Kasumi-1 (cell line): ENCODE measurements at regions not wholly inside any gene's neighbourhood (a gene's known extent, or its start where the extent isn't known, plus 50 kb on each side); places are given as distances from the start of the nearest gene placed in this dataset.

Experiments
- DNase-seq, 2 experiments: peaks; one replicate each; lab custom pipeline; 2025; lab: John Stamatoyannopoulos, UW

DNA sequence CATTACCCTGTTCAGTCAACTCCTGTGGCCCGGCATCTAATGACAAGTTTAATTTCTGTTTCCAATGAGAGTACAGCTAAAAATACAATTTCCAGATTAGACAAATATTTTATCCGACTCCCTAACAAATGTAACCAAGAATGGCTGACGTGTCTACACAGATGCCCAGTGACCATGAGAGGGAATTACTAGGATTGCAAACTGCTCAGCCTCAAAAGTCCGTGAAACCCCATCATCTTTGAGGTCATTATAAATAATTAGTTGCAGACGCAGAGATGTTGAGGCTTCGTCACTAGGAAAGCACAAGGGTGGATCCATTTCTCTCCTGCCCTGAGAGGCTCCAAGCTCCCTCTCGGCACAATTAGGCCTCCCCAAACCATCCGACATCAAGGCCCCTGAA, 104.1 kb upstream of the ZNF507 start:
- no peak for DNase-seq

DNA sequence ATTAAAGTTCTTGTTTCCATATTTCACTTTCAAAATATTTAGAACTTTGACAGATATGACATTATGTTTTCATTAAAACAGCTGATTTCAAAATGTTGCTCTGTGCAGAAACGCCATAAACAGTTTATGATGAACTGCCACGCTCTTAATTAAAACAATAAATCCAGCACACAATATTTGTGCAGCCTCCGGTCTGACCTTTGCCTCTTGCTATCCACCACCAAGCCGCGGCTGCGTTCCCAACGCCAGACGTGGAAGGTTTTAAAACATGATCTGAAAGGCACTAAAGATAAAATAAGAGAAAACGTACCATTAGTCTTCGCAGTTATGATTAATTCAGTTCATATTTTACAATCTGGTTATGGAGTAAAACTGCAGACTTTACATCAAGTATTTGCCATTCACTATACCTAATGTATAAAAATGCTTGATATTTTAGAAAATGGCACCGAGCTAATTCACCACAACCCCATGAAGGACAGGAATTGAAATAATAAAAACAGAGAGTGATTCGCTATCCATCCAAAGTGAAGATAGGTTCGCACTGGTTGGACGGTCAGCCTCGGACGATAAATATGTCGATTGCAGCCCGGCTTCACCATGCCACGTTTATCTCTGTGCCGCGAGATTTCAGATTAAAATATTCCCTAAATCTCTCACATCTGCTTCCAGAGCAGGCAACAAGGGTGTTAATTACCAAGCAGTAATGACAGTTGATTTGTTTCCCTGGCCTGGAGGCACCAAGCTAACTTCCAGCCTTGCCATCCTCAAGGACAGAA, 103.3 kb upstream of the ZNF507 start:
- no peak for DNase-seq

DNA sequence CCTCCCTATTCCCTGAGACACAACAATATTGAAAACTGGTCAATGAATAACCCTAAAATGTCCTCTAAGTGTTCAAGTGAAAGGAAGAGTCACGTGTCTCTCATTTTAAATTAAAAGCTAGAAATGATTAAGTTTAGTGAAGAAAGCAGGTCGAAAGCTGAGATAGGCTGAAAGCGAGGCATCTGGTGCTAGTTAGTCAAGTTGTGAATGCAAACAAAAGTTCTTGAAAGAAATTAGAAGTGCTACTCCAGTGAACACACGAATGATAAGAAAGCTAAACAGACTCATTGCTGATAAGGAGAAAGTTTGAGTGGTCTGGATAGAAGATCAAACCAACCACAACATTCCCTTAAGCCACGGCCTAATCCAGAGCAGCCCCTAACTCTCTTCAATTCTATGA, 99.4 kb upstream of the ZNF507 start:
- DNase-seq: no peak

DNA sequence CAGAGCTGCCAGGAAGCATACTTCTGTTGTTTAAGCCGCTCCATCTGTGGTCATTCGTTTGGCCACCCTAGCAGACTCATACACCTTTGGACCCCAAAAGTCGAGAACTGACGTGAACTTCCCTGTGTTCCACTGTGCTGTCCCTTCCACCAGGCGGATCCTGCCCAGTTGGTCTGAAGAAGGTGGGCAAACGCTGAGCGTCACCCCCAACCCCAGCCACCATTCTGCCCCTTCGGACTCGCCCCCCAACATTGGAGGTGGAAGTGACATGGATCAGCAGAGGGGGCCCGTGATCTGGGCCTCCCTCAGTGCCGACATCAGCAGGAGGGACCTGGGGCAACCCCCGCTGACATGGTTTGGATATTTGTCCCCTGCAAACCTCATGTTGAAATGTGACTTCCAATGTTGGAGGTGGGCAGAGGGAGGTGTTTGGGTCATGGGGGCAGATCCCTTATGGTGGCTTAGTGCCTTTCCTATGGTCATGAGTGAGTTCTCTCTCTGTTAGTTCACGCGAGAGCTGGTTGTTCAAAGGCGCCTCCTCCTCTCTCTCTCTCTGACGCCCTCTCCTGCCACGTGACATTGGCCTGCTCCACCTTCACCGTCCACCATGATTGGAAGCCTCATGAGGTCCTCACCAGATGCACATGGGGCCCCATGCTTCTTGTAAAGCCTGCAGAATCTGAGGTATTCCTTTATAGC, 93.6 kb upstream of the ZNF507 start:
- DNase-seq: no peak

DNA sequence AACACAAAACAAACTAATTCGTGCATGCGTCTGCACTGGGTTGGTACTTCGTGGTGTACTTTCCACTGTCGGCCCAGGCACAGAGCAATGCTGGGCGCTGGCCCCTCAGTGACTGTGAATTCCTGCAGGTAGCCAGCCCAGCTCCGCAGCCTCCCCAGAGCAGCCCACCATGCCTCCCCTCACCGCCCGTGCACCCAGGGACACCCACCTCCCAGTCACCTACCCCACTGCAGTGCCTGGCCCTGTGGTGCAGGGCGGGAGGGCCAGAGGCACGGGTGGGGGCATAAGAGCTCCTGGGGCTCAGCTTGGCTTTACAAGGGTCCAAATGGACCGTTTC, 93.1 kb upstream of the ZNF507 start:
- no peak for DNase-seq

DNA sequence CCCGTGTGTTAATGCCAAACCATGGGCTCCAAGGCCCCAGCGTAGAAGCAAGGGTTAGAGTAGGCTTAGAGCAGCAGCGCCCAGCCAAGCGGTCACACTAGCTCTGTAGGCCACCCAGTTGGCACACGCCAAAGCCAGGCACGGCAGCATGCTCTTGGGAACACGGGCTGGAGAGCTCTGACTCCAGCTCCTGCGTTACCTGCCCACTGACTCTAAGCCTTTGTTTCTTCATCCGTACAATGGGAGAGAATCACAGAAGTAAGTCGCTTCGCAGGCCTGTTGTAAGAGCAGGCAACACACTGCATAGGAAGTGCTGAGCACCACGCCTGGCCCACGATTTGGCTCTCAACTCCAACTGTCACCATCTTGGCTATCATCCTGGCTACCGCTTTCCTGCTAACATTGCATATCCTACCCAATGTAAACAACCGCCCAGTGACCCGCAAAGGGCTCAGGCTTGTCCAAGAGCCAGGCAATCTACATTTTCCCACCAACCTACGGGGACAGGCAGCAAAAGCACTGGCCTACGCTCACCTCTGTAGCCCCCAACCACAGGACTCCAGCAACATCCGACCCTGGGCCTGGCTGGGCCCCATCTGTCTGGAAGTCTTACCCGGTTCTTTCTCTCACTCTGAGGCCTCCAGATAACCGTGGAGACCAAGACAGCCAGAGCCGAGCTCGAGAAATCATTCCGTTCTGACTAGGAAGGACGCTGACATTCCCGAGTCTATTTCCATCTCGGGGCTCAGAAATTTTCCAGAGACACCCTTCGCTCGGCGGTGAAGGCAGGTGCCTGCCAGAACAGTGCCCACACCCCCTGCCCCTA, 91.5 kb upstream of the ZNF507 start:
- no peak for DNase-seq

DNA sequence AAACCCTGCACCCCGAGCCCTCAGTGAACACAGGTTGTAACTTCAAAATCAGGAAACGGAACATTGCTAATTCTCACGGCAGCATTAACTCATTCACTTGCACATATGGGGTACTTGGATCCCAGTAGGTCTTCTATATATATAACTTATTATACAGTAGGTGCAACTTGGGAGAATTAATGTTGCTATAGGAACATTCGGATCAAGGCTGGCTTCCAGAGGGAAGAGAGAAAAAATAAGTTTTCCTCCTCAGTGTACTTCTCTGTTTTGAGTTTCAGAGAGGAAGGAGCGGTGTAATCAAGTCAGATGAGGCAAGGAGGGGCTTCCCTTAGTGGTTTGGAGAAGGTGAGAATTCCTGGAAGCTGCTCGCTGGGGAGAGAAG, 90.9 kb upstream of the ZNF507 start:
- no peak for DNase-seq

DNA sequence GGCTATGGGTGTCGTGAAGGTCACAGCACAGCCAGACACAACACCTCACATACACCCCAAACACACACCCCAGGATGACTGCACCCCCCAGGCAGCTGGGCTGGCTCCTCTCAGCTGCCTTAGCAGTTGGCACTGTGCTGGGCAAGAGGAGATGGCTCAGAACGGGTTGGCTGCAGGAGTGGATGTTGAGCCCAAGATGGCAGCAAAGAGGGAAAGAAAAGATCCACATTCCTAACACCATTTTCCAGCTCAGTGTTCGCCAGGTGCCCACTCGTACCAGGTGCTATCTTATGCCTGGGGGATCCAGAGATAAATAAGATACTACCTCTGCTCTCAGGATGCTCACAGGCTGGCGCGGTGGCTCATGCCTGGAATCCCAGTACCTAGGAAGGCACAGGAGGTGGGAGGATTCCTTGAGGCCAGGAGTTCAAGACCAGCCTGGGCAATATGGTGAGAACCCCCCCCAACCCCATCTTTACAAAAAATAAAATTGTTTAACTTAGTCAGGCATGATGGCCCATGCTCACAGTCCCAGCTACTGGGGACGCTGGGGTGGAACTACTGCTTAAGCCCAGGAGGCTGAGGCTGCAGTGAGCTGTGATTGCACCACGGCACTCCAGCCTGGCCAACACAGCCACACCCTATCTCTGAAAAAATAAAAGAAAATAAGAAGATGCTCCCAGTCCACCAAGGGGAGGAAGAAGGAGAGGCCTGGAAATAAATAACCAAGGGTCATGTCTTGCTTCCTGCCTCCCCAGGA, 89.7 kb upstream of the ZNF507 start:
- DNase-seq: no peak

DNA sequence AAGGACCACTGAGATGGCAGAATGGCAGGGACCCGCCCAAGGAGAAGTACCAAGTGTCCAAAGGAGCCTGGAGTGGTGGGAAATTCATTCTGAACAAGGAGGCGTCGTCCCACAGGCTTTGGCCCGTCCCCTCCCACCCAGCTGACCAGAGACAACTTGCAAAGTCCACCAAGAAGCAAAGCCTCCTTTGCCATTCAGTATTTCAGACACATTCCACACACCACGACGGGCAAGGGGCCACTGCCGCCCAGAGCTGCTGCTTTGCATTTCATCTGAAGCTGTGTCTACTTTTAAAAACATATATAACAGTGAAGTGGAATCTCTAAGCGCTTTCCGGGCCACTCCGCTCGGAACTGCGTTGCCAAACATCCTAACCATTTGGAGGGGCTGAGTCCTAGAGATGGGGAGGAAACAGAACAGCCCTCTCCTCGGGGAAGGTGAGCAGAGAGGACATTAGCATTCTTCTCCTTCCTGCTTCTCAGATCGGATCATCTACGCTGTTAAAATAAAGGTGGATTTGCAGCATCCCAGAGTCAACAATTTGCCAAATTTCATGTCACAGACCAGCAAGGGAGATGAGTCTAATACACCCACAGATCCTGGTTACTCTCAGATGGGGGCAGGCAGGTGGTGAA, 89.0 kb upstream of the ZNF507 start:
- no peak for DNase-seq

DNA sequence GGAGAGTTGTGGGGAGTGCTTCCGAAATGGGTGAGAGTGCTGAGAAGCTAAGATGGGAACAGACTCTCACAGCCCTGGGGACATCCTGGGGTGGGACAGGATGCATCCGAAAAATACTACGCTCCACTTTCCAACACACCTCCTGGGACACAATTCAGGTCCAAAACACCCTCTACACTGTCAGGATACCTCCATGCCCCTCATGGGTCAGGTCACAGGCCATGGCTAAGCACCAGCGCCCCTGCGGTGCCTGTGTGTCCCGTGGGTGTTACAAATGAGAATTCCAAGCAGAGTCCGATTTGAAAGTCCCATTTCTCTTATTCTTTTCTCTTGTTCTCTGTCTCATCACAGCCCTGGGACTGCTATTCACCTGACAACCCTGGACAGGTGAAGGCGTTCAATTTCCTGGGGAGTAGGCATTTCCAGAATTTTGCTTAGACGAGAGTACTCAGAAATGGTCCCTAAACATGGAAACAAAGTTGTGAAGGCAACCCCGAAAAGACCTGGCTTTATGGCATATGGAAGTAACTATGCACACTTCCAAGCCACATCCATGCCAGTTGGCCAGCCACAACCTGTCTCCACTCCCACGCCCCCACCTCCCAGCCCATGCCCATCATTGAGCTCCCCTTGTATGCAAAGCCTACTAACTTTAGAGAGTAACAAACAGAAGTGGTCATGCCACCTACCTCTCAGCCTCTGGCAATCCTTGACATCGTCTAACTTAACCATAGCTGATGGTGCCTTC, 87.9 kb upstream of the ZNF507 start:
- no peak for DNase-seq

DNA sequence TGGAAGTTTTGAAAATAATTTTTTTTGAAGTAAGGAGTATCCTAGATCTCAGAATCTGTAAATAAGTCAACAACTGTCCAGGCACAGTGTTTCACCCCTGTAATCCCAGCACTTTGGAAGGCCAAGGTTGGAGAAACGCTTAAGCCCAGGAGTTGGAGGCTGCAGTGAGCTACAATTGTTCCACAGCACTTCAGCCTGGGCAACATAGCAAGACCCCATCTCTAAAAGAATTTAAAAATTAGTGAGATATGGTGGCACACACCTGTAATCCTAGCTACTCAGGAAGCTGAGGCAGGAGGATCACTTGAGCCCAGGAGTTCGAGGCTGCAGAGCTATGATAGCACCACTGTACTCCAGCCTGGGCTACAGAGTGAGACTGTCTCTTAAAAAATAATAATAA, 87.2 kb upstream of the ZNF507 start:
- no peak for DNase-seq

DNA sequence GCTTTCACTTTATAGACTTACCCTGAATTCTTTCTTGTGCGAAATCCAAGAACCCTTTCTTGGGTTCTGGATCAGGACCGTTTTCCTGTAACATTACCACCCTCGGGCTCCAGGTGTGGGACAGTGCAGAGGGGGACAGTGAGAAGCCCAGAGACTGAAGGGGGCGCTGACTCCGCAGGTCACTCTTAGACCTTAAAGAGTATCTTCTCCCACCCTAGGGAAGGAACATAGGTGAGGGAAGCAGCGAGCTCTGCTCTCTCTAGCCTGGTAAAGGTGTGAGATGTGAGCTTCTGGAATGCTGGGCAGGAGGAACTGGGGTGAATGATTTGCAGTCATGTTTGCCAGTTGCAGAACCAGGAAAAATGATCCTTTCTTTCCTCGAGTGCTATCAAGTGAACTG, 80.8 kb upstream of the ZNF507 start:
- no peak for DNase-seq

DNA sequence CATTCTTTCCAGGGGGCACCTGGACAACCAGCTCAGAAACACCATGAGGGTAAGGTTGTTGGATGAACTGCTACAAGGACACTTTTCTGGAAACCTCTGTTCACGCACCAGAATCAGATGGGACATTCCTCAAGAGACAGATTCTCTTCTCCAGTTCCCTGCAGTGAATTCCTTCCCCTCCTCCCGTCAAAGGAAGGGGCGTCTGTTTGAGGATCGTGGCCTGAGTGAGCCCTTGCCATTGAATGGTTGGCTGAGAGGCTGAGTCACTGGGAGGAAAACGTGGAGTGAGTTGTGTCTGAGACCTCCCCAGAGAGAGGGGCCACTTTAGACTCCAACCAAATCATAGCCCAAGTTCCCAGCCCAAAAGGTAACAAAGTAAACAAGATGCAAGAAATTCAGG, 79.4 kb upstream of the ZNF507 start:
- no peak for DNase-seq

DNA sequence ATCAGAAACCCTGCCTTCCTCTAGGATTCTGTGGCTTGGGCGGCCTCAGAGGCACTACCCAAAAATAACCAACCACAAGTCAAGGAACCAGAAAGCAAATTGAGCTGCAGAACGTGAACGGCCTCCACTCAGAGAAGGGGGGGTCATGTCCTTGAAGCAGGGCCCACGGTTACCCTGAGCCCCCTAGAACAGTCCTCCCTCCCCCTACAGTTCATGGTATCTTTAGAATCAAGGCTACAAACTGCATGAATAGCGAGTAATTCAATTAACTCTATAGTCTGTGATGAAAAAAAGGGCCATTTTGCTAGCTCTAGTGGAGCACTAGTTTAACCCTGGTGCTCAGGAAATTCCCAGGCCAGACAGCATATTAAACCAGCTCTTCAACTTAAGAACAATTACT, 79.0 kb upstream of the ZNF507 start:
- no peak for DNase-seq

DNA sequence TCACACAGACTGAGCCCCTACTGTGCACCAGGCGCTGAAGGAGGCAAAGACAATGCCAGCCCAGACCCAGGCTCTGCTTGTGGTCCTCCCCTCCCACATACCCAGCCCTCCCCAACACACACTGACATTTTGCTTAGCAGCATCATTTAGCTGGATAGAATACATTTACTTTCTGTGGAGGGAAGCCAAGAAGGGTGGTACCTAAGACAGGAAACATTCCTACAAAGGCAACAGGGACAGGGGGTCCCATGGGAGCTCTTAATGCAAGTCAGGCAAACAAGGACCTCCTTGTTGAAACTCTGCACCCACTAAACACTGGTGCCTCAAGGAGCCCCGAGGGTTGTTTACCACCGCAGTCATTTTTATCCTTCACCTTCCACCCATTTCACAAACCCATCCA, 77.0 kb upstream of the ZNF507 start:
- DNase-seq: no peak

DNA sequence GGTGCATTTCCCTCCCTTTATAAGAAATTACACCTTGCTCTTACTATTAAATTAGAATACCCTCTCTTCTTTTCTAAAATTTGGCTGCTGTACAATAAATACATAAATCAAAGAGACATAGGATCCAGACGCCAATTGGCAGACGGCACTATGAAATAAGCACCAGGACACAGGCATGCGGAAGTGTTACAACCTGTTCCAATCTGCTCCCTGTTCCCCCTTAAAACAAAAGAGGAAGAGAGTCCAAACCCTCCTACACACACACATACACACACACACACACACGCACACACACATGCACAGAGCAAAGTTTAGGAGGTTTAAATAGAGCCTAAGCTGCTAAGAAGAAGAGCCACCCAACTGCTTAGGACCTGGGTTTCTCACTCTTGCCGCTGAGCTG, 75.6 kb upstream of the ZNF507 start:
- DNase-seq: peak; percentile 8 to 19

DNA sequence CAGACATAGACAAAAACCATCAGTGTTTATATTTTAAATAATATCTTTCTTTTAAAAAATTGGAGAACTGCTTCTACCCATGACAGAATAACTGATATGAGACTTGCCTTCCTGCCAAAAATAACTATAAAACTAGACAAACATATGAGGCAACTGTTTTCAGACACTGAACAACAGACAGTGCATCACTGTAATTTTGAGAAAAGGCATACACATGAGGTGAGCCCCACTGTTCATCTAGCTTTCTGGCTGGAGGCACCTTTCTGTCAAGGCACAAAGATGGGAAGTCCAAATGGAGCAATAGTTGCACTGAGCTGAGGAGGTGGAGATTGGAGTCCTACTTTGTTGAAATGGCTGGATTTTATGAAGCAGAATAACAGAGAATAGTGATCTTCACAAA, 71.9 kb upstream of the ZNF507 start:
- DNase-seq: no peak

DNA sequence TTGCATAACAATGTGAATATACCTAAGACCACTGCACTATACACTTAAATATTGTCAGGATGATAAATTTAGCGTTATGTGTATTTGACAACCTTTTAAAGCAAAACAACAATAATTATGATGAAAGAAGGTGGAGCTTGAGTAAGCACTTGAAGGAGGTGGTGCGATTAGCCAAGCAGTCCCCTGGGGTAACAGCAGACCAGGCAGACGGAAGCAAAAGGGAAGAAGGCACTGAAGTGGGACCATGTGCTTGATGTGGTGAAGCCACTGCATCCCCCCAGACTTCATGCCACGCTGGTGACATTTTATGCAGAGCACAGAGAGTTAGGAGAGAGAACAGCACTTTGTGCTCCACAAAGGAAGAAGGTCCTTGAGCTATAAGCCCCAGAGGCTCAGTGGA, 58.3 kb upstream of the ZNF507 start:
- DNase-seq: no peak

DNA sequence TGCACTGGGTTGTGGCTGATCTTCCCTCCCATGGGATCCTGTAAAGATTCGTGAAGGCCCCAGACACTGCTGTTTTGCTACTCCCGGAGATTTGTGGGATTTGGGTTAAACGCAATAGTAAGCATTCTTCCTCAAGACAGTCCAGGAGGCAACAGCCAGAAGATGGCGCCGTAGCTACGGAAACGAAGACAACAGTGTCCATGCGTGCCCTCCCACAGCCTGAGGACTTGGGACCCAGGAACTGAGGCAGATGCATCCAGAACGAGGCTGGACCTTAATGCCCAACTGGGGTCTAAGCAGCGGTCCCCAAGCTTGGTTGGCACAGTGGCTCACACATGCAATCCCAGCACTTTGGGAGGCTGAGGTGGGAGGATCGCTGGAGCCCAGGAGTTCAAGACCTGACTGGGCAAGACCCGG, 57.6 kb upstream of the ZNF507 start:
- no peak for DNase-seq

DNA sequence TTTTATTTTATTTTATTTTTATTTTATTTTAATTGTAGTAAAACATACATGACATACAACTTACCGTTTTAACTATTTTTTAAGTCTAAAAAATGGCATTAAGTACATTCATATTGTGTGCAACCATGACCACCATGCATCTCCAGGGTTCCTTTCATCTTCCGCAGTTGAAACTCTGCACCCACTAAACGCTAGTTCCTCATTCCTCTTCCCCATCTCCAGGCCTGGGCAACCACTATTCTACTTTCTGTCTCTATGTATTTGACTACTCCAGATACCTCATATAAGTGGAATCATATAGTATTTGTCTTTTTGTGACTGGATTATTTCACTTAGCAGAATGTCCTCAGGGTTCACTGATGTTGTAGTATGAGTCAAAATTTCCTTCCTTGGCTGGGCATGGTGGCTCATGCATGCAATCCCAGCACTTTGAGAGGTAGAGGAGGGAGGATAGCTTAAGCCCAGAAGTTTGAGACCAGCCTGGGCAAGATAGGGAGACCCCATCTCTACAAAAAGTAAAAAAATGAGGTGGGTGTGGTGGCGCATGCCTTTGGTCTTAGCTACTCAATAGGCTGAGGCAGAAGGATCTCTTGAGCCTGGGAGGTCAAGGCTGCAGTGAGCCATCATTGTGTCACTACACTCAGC, 55.7 kb upstream of the ZNF507 start:
- DNase-seq: peak; percentile 45 to 59

DNA sequence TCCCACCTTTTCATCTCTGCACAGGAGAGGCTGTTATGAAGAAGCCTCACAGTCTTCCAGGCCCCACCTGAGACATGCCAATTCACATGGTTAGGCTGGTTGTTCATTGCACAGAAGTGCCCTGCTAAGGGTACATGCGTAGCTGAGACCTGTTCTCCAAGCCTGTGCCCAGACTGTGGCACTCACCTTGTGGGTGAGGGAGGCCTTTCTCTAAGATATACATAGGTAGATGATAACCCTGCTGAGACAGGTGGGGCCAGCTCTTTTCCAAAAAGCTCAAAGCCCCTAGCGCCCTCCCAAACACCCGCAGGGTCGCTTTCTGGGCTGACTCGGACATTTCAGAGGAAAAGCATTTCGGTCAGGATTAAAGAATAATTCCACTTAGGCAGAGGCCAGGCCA, 53.5 kb upstream of the ZNF507 start:
- no peak for DNase-seq
